H9 (cell line): ENCODE measurements at regions not wholly inside any gene's neighbourhood (a gene's known extent, or its start where the extent isn't known, plus 50 kb on each side); places are given as distances from the start of the nearest gene placed in this dataset.

Source experiments
- DNase-seq: peaks from one replicate; pipeline ENCODE4 v3.0.0-alpha.2; 2017
- H2AFZ ChIP-seq: one replicate; pipeline ENCODE4 v1.6.1; 2013; ENCODE audit warnings: mild to moderate bottlenecking, low read length, control low read depth, moderate library complexity
- H2AK5ac ChIP-seq: 2 replicates; pipeline ENCODE4 v1.6.1; 2013; ENCODE audit warnings: low read length, control low read depth, mixed read lengths; ENCODE audit not compliant: insufficient read length
- H2BK120ac ChIP-seq: one replicate; pipeline ENCODE4 v1.6.1; 2013; ENCODE audit warnings: low read depth, mild to moderate bottlenecking, low read length, control low read depth, inconsistent platforms; ENCODE audit not compliant: poor library complexity, severe bottlenecking
- H2BK12ac ChIP-seq: 2 replicates; pipeline ENCODE4 v1.6.1; 2013; ENCODE audit warnings: low read length, control low read depth, mixed read lengths, low read depth; ENCODE audit not compliant: insufficient read length
- H2BK15ac ChIP-seq: 2 replicates; pipeline ENCODE4 v1.6.1; 2013; ENCODE audit warnings: low read depth, low read length, control low read depth
- H2BK20ac ChIP-seq: one replicate; pipeline ENCODE4 v1.6.1; 2013; ENCODE audit warnings: low read depth, mild to moderate bottlenecking, low read length, control low read depth, inconsistent platforms; ENCODE audit not compliant: poor library complexity, severe bottlenecking
- H2BK5ac ChIP-seq: 2 replicates; pipeline ENCODE4 v1.6.1; 2013; ENCODE audit warnings: low read length, control low read depth, mixed read lengths; ENCODE audit not compliant: insufficient read length
- H3K14ac ChIP-seq: 2 replicates; pipeline ENCODE4 v1.6.1; 2013; ENCODE audit warnings: low read length, control low read depth; ENCODE audit not compliant: insufficient read depth
- H3K18ac ChIP-seq: 2 replicates; pipeline ENCODE4 v1.6.1; 2013; ENCODE audit warnings: low read depth, mild to moderate bottlenecking, mixed read lengths, low read length, control low read depth; ENCODE audit not compliant: insufficient read length
- H3K23ac ChIP-seq: 2 replicates; pipeline ENCODE4 v1.6.1; 2013; ENCODE audit warnings: low read length, control low read depth, mixed read lengths, low read depth; ENCODE audit not compliant: insufficient read length
- H3K23me2 ChIP-seq: 2 replicates; pipeline ENCODE4 v1.6.1; 2013; ENCODE audit warnings: low read depth, mild to moderate bottlenecking, mixed read lengths, low read length, control low read depth; ENCODE audit not compliant: insufficient read length, poor library complexity, severe bottlenecking
- H3K27ac ChIP-seq: 2 replicates; pipeline ENCODE4 v1.5.1; 2013; ENCODE audit warnings: low read length, control low read depth, mixed read lengths, low read depth; ENCODE audit not compliant: insufficient read length
- H3K27me3 ChIP-seq: 2 replicates; pipeline ENCODE4 v1.6.1; 2013; ENCODE audit warnings: low read length, control low read depth, inconsistent platforms; ENCODE audit not compliant: insufficient read depth
- H3K4ac ChIP-seq: 2 replicates; pipeline ENCODE4 v1.6.1; 2013; ENCODE audit warnings: low read depth, mild to moderate bottlenecking, control low read depth, inconsistent platforms, low read length, moderate library complexity
- H3K4me1 ChIP-seq: 2 replicates; pipeline ENCODE4 v1.6.1; 2013; ENCODE audit warnings: low read length, control low read depth, inconsistent platforms; ENCODE audit not compliant: insufficient read depth
- H3K4me2 ChIP-seq: 2 replicates; pipeline ENCODE4 v1.6.1; 2013; ENCODE audit warnings: low read length, control low read depth, mixed read lengths; ENCODE audit not compliant: insufficient read length, insufficient read depth
- H3K56ac ChIP-seq: 2 replicates; pipeline ENCODE4 v1.6.1; 2013; ENCODE audit warnings: low read depth, mild to moderate bottlenecking, mixed read lengths, low read length, control low read depth; ENCODE audit not compliant: insufficient read length
- H3K79me1 ChIP-seq: 2 replicates; pipeline ENCODE4 v1.6.1; 2013; ENCODE audit warnings: low read depth, mild to moderate bottlenecking, moderate library complexity, low read length, control low read depth, inconsistent platforms; ENCODE audit not compliant: insufficient read depth, poor library complexity, severe bottlenecking
- H3K79me2 ChIP-seq: 2 replicates; pipeline ENCODE4 v1.6.1; 2013; ENCODE audit warnings: low read length, control low read depth, inconsistent platforms; ENCODE audit not compliant: insufficient read depth
- H3K9ac ChIP-seq: 2 replicates; pipeline ENCODE4 v1.6.1; 2013; ENCODE audit warnings: low read length, control low read depth, mixed read lengths; ENCODE audit not compliant: insufficient read length; ENCODE audit errors: extremely low read depth
- H3K9me3 ChIP-seq: one replicate; pipeline ENCODE4 v1.6.1; 2013; ENCODE audit warnings: low read depth, low read length, inconsistent platforms; ENCODE audit not compliant: control insufficient read depth
- H3T11ph ChIP-seq: one replicate; pipeline ENCODE4 v1.6.1; 2013; ENCODE audit warnings: mild to moderate bottlenecking, low read length, control low read depth, inconsistent platforms
- H4K20me1 ChIP-seq: one replicate; pipeline ENCODE4 v1.6.1; 2013; ENCODE audit not compliant: control insufficient read depth, insufficient read length, insufficient read depth
- H4K5ac ChIP-seq: 2 replicates; pipeline ENCODE4 v1.6.1; 2013; ENCODE audit warnings: low read depth, mild to moderate bottlenecking, mixed read lengths, low read length, control low read depth; ENCODE audit not compliant: insufficient read length
- H4K8ac ChIP-seq: replicated peaks from 2 replicates; pipeline ENCODE4 v1.6.1; 2013; ENCODE audit warnings: low read length, control low read depth, mixed read lengths, low read depth; ENCODE audit not compliant: insufficient read length
- H4K91ac ChIP-seq: 2 replicates; pipeline ENCODE4 v1.6.1; 2013; ENCODE audit warnings: low read depth, mild to moderate bottlenecking, moderate library complexity, mixed read lengths, low read length, control low read depth; ENCODE audit not compliant: insufficient read length
- H3K27ac Mint-ChIP-seq, 3 experiments: 2 replicates in 2 of 3; 3 replicates in 1 of 3; pipeline ENCODE4 v1.8.0; 2020 to 2021; ENCODE audit warnings: mixed read lengths in 3 of 3, mild to moderate bottlenecking in 1 of 3, moderate library complexity in 1 of 3
- H3K27me3 Mint-ChIP-seq: 2 replicates; pipeline ENCODE4 v1.8.0; 2021; ENCODE audit warnings: low read depth, mild to moderate bottlenecking, moderate library complexity, mixed read lengths
- H3K36me3 Mint-ChIP-seq, 3 experiments: 2 replicates in 2 of 3; 3 replicates in 1 of 3; pipeline ENCODE4 v1.8.0; 2020 to 2021; ENCODE audit warnings: low read depth in 3 of 3, mixed read lengths in 3 of 3; ENCODE audit not compliant: insufficient read depth in 1 of 3
- H3K4me1 Mint-ChIP-seq, 2 experiments: 2 replicates each; pipeline ENCODE4 v1.8.0; 2020; ENCODE audit warnings: mixed read lengths in 2 of 2
- H3K4me3 Mint-ChIP-seq, 2 experiments: 2 replicates in 1 of 2; 3 replicates in 1 of 2; pipeline ENCODE4 v1.8.0; 2020 to 2021; ENCODE audit warnings: mild to moderate bottlenecking in 2 of 2, mixed read lengths in 2 of 2, moderate library complexity in 1 of 2
- H3K9me3 Mint-ChIP-seq, 2 experiments: 2 replicates in 1 of 2; 3 replicates in 1 of 2; pipeline ENCODE4 v1.8.0; 2020; ENCODE audit warnings: mild to moderate bottlenecking in 2 of 2, mixed read lengths in 2 of 2, moderate library complexity in 1 of 2
- WGBS: extraction: QIAGEN DNeasy Blood & Tissue Kit; methylation state at CpG from one replicate; pipeline ENCODE4 v1.1.7; 2013; ENCODE audit warnings: missing lambda C conversion rate, low lambda C conversion rate, mixed read lengths; ENCODE audit not compliant: insufficient read length; ENCODE audit errors: extremely low coverage; 5-methylcytosine and 5-hydroxymethylcytosine counted together
- TF ChIP-seq, protein P1 (sequence below): fragments of 200-600 bp; sonication (generic); conservative IDR thresholded peaks from 3 replicates; pipeline ENCODE4 v1.8.0; 2021; ENCODE audit warnings: antibody characterized with exemption, mild to moderate bottlenecking

DNA sequence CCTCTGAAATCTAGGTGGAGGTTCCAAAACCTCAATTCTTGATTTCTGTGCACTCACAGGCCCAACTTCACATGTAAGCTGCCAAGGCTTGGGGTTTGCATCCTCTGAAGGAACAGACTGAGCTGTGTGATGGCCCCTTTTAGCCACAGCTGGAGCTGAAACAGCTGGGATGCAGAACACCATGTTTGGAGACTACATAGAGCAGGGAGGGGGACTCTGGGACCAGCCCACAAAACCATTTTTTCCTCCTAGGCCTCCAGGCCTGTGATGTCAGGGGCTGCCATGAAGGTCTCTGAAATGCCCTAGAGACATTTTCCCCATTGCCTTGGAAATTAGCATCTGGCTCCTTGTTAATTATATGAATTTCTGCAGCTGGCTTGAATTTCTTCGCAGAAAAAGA is 1025.9 kb upstream of the NOVA1 start:
- H3K23me2 ChIP-seq = no peaks in the 10 kb centered on the region
- no peak overlapping the region for H3K27ac Mint-ChIP-seq
- TF ChIP-seq, protein P1, sequence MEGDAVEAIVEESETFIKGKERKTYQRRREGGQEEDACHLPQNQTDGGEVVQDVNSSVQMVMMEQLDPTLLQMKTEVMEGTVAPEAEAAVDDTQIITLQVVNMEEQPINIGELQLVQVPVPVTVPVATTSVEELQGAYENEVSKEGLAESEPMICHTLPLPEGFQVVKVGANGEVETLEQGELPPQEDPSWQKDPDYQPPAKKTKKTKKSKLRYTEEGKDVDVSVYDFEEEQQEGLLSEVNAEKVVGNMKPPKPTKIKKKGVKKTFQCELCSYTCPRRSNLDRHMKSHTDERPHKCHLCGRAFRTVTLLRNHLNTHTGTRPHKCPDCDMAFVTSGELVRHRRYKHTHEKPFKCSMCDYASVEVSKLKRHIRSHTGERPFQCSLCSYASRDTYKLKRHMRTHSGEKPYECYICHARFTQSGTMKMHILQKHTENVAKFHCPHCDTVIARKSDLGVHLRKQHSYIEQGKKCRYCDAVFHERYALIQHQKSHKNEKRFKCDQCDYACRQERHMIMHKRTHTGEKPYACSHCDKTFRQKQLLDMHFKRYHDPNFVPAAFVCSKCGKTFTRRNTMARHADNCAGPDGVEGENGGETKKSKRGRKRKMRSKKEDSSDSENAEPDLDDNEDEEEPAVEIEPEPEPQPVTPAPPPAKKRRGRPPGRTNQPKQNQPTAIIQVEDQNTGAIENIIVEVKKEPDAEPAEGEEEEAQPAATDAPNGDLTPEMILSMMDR = no peak
- H3K27me3 Mint-ChIP-seq = no peaks in the 10 kb centered on the region
- no peak overlapping the region for H3K14ac ChIP-seq
- H3K18ac ChIP-seq = no peak overlapping the region
- H3K27me3 ChIP-seq = no peaks in the 10 kb centered on the region
- H3K9me3 Mint-ChIP-seq = peaks cover 36 to 40% of the 10 kb centered on the region in 2 experiments
- H4K20me1 ChIP-seq = no peaks in the 10 kb centered on the region
- WGBS = no CpG with 5 or more reads among the region's 1 CpG
- H3K79me1 ChIP-seq = no peaks in the 10 kb centered on the region
- no peak overlapping the region for H4K5ac ChIP-seq
- peaks cover 8% of the 10 kb centered on the region for H3K9me3 ChIP-seq
- H3K9ac ChIP-seq = no peak overlapping the region
- H2BK12ac ChIP-seq = no peak overlapping the region
- H2AK5ac ChIP-seq = no peak overlapping the region
- no peak overlapping the region for H2BK5ac ChIP-seq
- no peak overlapping the region for H3K4ac ChIP-seq
- no peak overlapping the region for H2BK20ac ChIP-seq
- H2AFZ ChIP-seq = no peak overlapping the region
- H3K4me3 Mint-ChIP-seq = no peak overlapping the region
- H4K91ac ChIP-seq = no peak overlapping the region
- H3K79me2 ChIP-seq = no peaks in the 10 kb centered on the region
- no peaks in the 10 kb centered on the region for H3K4me1 Mint-ChIP-seq
- no peak for DNase-seq
- H3T11ph ChIP-seq = no peak overlapping the region
- no peak overlapping the region for H2BK15ac ChIP-seq
- H3K27ac ChIP-seq = no peak overlapping the region
- H3K4me1 ChIP-seq = no peaks in the 10 kb centered on the region
- H3K23ac ChIP-seq = no peak overlapping the region
- H2BK120ac ChIP-seq = no peak overlapping the region
- peaks cover 9 to 44% (median 32%) of the 10 kb centered on the region in 3 experiments for H3K36me3 Mint-ChIP-seq
- H3K56ac ChIP-seq = no peak overlapping the region
- H4K8ac ChIP-seq = no peak overlapping the region
- no peak overlapping the region for H3K4me2 ChIP-seq
